ENCODE measurements at regions not wholly inside any gene's neighbourhood (a gene's known extent, or its start where the extent isn't known, plus 50 kb on each side); places are given as distances from the start of the nearest gene placed in this dataset.

DNA sequence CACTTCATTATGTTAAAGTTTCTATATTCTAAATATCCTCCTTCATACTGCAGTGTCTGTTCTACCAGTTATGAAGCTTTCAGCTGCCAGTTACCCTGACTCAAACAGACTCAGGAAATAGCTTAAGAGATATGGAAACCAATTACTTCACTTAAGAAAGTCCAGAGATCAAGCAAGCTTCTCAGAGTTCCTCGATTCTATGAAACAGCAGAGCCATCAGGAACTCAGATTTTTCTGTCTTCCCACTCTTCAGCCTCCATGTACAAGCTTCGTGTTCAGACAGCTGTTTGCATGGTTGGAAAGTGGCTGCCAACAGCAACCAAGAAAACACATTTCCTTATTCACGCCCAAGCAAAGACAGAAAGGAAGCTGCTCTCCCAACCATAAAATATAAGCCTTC is 216.1 kb downstream of the ACTL7B start:
- Histone ChIP-seq H3K9ac (ENCODE audit: low read length) (no peak overlapping the region), H3K4me3 (ENCODE audit: low read depth in 1 of 2, low read length in 2 of 2) (no peak overlapping the region), H3K9me3 (ENCODE audit: low read length) (no peaks in the 10 kb centered on the region), H3K27me3 (ENCODE audit: control insufficient read depth in 1 of 2, insufficient read depth in 2 of 2, low read length in 2 of 2) (no peaks in the 10 kb centered on the region), H3K27ac (ENCODE audit: low read depth, low read length) (no peak overlapping the region), H3K36me3 (ENCODE audit: insufficient read depth, low read length) (no peaks in the 10 kb centered on the region), H3K4me1 (ENCODE audit: insufficient read depth, low read length) (no peaks in the 10 kb centered on the region)

DNA sequence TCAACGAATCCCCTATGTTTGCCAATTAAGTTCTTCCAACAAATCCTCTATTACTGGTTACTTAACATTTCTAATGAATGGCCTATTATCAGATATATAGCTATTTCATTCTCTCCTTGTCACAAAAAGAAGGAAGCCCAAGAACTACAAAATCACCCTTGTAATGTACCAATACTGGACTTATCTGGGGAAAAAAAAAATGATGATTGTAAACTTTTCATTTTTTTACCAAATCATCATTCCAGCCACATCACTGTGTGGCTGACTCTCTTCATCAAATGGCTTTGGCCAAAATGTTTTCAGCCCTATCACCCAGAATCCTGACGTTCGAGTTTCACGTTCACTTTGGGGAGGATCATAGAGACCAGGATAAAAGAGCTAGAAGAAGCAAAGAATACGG is 216.7 kb downstream of the ACTL7B start:
- H3K4me3 ChIP-seq (ENCODE audit: low read depth in 1 of 2, low read length in 2 of 2) = no peak overlapping the region
- H3K9me3 ChIP-seq (ENCODE audit: low read length) = no peaks in the 10 kb centered on the region
- no peaks in the 10 kb centered on the region for H3K36me3 ChIP-seq (ENCODE audit: insufficient read depth, low read length)
- H3K27me3 ChIP-seq (ENCODE audit: control insufficient read depth in 1 of 2, insufficient read depth in 2 of 2, low read length in 2 of 2) = no peaks in the 10 kb centered on the region
- no peaks in the 10 kb centered on the region for H3K4me1 ChIP-seq (ENCODE audit: insufficient read depth, low read length)
- H3K9ac ChIP-seq (ENCODE audit: low read length) = no peak overlapping the region
- no peak overlapping the region for H3K27ac ChIP-seq (ENCODE audit: low read depth, low read length)

- H3K4me3 ChIP-seq (ENCODE audit: low read depth in 1 of 2, low read length in 2 of 2) = no peak overlapping the region
- H3K4me1 ChIP-seq (ENCODE audit: insufficient read depth, low read length) = no peaks in the 10 kb centered on the region
- no peaks in the 10 kb centered on the region for H3K36me3 ChIP-seq (ENCODE audit: insufficient read depth, low read length)
- no peaks in the 10 kb centered on the region for H3K27me3 ChIP-seq (ENCODE audit: control insufficient read depth in 1 of 2, insufficient read depth in 2 of 2, low read length in 2 of 2)
- no peak overlapping the region for H3K27ac ChIP-seq (ENCODE audit: low read depth, low read length)
- H3K9ac ChIP-seq (ENCODE audit: low read length) = no peak overlapping the region
- H3K9me3 ChIP-seq (ENCODE audit: low read length) = no peaks in the 10 kb centered on the region
Measured at GRCh38 chr9:108637340-108637739, 218.4 kb downstream of the ACTL7B start.

DNA sequence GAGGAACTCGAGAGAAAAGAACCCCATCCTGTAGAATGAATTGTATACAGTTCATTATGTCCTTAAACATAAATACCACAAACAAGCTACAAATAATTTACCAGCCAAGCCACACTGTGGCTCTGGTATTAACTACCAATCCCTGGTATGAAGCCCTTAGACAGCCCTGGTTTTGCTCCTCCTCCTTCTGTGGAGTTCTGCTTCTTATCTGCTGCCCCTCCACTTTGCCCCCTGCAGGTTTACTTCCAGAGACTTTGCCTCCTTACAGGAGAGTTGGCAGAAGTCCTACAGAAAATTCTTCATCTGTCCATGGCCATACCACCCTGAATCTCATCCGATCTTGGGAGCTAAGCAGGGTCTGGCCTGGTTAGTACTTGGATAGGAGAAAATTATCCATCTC is 219.8 kb downstream of the ACTL7B start:
- Histone ChIP-seq H3K4me1 (ENCODE audit: insufficient read depth, low read length) (no peaks in the 10 kb centered on the region), H3K9me3 (ENCODE audit: low read length) (no peaks in the 10 kb centered on the region), H3K36me3 (ENCODE audit: insufficient read depth, low read length) (no peaks in the 10 kb centered on the region), H3K27me3 (ENCODE audit: control insufficient read depth in 1 of 2, insufficient read depth in 2 of 2, low read length in 2 of 2) (no peaks in the 10 kb centered on the region), H3K9ac (ENCODE audit: low read length) (no peak overlapping the region), H3K4me3 (ENCODE audit: low read depth in 1 of 2, low read length in 2 of 2) (no peak overlapping the region), H3K27ac (ENCODE audit: low read depth, low read length) (no peak overlapping the region)

- Histone ChIP-seq H3K27me3 (ENCODE audit: control insufficient read depth in 1 of 2, insufficient read depth in 2 of 2, low read length in 2 of 2) (no peaks in the 10 kb centered on the region), H3K4me1 (ENCODE audit: insufficient read depth, low read length) (no peaks in the 10 kb centered on the region), H3K36me3 (ENCODE audit: insufficient read depth, low read length) (no peaks in the 10 kb centered on the region), H3K27ac (ENCODE audit: low read depth, low read length) (no peak overlapping the region), H3K4me3 (ENCODE audit: low read depth in 1 of 2, low read length in 2 of 2) (no peak overlapping the region), H3K9ac (ENCODE audit: low read length) (no peak overlapping the region), H3K9me3 (ENCODE audit: low read length) (no peaks in the 10 kb centered on the region)
Measured at GRCh38 chr9:108634672-108635462, 220.9 kb downstream of the ACTL7B start.

DNA sequence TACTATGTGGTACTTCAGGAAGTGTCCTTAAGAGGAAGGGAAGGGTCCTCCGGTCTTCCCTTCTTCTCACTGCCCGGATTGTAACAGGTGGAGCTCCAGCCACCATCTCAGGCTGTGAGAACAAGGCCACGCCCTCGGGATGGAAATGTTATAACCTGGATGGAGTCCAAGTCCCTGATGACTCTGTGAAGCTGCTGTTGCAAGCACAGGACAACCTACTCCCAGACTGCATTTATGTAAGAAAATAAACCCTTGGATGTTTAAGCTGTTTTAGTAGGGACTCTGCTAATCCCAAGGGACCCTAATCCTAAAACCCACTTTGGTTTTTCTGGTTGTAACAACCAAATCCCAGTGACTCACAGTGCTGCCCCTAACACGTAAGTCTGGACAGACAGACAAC is 221.6 kb downstream of the ACTL7B start:
- Histone ChIP-seq H3K9me3 (ENCODE audit: low read length) (no peaks in the 10 kb centered on the region), H3K9ac (ENCODE audit: low read length) (no peak overlapping the region), H3K4me3 (ENCODE audit: low read depth in 1 of 2, low read length in 2 of 2) (no peak overlapping the region), H3K4me1 (ENCODE audit: insufficient read depth, low read length) (no peaks in the 10 kb centered on the region), H3K27me3 (ENCODE audit: control insufficient read depth in 1 of 2, insufficient read depth in 2 of 2, low read length in 2 of 2) (no peaks in the 10 kb centered on the region), H3K27ac (ENCODE audit: low read depth, low read length) (no peak overlapping the region), H3K36me3 (ENCODE audit: insufficient read depth, low read length) (no peaks in the 10 kb centered on the region)

GRCh38 chr9:108631496-108632285 is 224.1 kb downstream of the ACTL7B start:
- H3K4me3 ChIP-seq (ENCODE audit: low read depth in 1 of 2, low read length in 2 of 2) = no peak overlapping the region

DNA sequence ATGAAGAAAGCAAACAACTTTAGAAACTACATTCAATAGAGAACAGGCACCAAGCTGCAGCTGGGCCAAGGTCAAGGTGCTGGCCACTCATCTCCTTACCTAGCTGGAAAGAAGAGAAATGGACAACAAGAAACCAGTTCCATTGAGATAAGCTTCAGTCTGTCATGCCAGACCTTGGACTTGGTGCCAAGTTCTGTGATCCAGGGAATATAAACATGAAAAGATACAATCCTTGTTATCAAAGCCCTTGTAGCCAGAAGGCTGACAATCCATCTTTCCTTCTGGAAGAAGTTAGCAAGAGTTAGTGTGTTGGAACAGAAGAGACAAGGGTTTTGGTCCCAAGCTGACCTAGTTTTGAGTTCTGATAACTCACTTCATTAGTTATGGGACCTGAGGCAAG is 227.5 kb downstream of the ACTL7B start:
- no peaks in the 10 kb centered on the region for H3K27me3 ChIP-seq (ENCODE audit: control insufficient read depth in 1 of 2, insufficient read depth in 2 of 2, low read length in 2 of 2)
- no peaks in the 10 kb centered on the region for H3K4me1 ChIP-seq (ENCODE audit: insufficient read depth, low read length)
- H3K36me3 ChIP-seq (ENCODE audit: insufficient read depth, low read length) = no peaks in the 10 kb centered on the region
- H3K9me3 ChIP-seq (ENCODE audit: low read length) = no peaks in the 10 kb centered on the region
- H3K9ac ChIP-seq (ENCODE audit: low read length) = no peak overlapping the region
- no peak overlapping the region for H3K27ac ChIP-seq (ENCODE audit: low read depth, low read length)
- no peak overlapping the region for H3K4me3 ChIP-seq (ENCODE audit: low read depth in 1 of 2, low read length in 2 of 2)

More at GRCh38 chr9:108631496-108632285, 224.1 kb downstream of the ACTL7B start:
- Histone ChIP-seq H3K9me3 (ENCODE audit: low read length) (no peaks in the 10 kb centered on the region), H3K27ac (ENCODE audit: low read depth, low read length) (no peak overlapping the region), H3K27me3 (ENCODE audit: control insufficient read depth in 1 of 2, insufficient read depth in 2 of 2, low read length in 2 of 2) (no peaks in the 10 kb centered on the region), H3K4me1 (ENCODE audit: insufficient read depth, low read length) (no peaks in the 10 kb centered on the region), H3K9ac (ENCODE audit: low read length) (no peak overlapping the region), H3K36me3 (ENCODE audit: insufficient read depth, low read length) (no peaks in the 10 kb centered on the region)

- Histone ChIP-seq H3K9ac (ENCODE audit: low read length) (no peak overlapping the region), H3K4me1 (ENCODE audit: insufficient read depth, low read length) (no peaks in the 10 kb centered on the region), H3K27ac (ENCODE audit: low read depth, low read length) (no peak overlapping the region), H3K27me3 (ENCODE audit: control insufficient read depth in 1 of 2, insufficient read depth in 2 of 2, low read length in 2 of 2) (no peaks in the 10 kb centered on the region), H3K4me3 (ENCODE audit: low read depth in 1 of 2, low read length in 2 of 2) (no peak overlapping the region), H3K9me3 (ENCODE audit: low read length) (no peaks in the 10 kb centered on the region), H3K36me3 (ENCODE audit: insufficient read depth, low read length) (no peaks in the 10 kb centered on the region)
Measured at GRCh38 chr9:108626743-108627142, 229.0 kb downstream of the ACTL7B start.

DNA sequence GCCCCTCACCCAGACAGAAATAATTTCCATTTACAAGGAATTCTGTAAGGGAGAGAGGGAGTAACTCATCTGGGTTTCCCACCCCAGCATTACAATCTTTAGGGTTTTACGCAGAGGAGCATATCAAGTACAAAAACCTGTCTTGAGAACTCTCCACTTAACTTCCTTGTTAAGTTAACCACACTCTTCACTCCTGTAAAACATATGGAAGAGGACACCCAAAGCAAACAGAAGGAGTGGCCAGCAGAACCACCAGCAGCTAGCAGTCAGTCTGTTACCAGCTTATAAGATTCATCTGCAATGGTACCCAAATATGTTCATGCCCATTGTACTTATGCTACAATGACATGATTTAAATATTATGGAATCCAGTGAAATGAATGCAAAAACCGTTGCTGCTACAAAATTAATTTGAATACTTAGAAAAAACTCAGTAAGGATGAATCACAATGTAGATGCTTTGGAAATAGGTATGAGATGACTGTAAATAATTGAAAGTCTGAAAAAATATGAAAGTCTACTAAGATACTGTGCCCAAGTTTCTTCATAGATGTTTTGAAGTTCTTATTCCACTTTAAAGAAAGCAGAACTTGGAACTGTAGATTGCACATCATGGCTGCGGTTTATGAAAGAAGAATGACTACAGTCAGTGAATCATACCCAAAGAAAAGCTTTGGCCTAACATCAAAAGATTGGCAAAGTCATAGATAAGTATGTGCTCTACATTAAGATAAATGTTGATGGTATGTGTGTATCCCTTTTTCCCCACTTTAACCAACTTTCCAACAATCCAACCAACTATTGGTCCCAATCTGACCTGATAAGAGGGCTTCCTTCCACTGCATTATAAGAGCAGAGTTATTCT is 233.6 kb downstream of the ACTL7B start:
- Histone ChIP-seq H3K9me3 (ENCODE audit: low read length) (no peaks in the 10 kb centered on the region), H3K36me3 (ENCODE audit: insufficient read depth, low read length) (no peaks in the 10 kb centered on the region), H3K4me1 (ENCODE audit: insufficient read depth, low read length) (no peaks in the 10 kb centered on the region), H3K27ac (ENCODE audit: low read depth, low read length) (no peak overlapping the region), H3K27me3 (ENCODE audit: control insufficient read depth in 1 of 2, insufficient read depth in 2 of 2, low read length in 2 of 2) (no peaks in the 10 kb centered on the region), H3K9ac (ENCODE audit: low read length) (no peak overlapping the region), H3K4me3 (ENCODE audit: low read depth in 1 of 2, low read length in 2 of 2) (no peak overlapping the region)

DNA sequence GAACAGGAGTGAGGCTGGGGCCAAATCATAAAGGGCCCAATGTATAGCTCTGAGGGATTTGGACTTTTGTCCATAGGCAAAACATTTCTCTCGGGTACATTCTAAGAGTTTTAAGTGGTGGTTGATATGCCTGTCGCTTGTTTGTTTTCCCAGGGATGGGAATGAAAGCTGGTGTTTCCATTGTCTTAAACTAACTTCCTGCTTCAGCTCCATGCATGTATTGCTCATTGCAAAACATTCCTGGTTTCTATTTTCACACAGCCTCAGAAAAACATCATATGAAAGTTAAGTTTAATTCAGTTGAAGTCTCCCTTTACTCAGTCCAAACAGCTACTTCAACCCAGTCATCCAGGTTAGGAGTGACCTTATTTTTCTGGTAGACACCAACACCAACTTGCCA is 235.0 kb downstream of the ACTL7B start:
- Histone ChIP-seq H3K9ac (ENCODE audit: low read length) (no peak overlapping the region), H3K4me3 (ENCODE audit: low read depth in 1 of 2, low read length in 2 of 2) (no peak overlapping the region), H3K9me3 (ENCODE audit: low read length) (no peaks in the 10 kb centered on the region), H3K27me3 (ENCODE audit: control insufficient read depth in 1 of 2, insufficient read depth in 2 of 2, low read length in 2 of 2) (no peaks in the 10 kb centered on the region), H3K36me3 (ENCODE audit: insufficient read depth, low read length) (no peaks in the 10 kb centered on the region), H3K4me1 (ENCODE audit: insufficient read depth, low read length) (no peaks in the 10 kb centered on the region), H3K27ac (ENCODE audit: low read depth, low read length) (no peak overlapping the region)

All from muscle layer of colon (tissue), 2 donors.